Urinary bladder (tissue), 3 donors: ENCODE measurements at regions not wholly inside any gene's neighbourhood (a gene's known extent, or its start where the extent isn't known, plus 50 kb on each side); places are given as distances from the start of the nearest gene placed in this dataset.

Experiments used
- DNase-seq: peaks from one replicate; pipeline ENCODE4 v3.0.0-alpha.2; 2015; ENCODE audit errors: extremely low spot score
- H3K27ac ChIP-seq: one replicate; pipeline ENCODE4 v1.5.1; 2013; ENCODE audit warnings: low read depth, mild to moderate bottlenecking, moderate library complexity
- H3K36me3 ChIP-seq: one replicate; pipeline ENCODE4 v1.6.1; 2013; ENCODE audit warnings: mild to moderate bottlenecking, moderate library complexity; ENCODE audit not compliant: insufficient read depth
- H3K4me1 ChIP-seq: one replicate; pipeline ENCODE4 v1.6.1; 2013; ENCODE audit warnings: mild to moderate bottlenecking, moderate library complexity; ENCODE audit not compliant: insufficient read depth
- H3K4me3 ChIP-seq: one replicate; pipeline ENCODE4 v1.5.1; 2013; ENCODE audit warnings: low read depth, low read length
- WGBS: extraction: QIAGEN DNeasy Blood & Tissue Kit; methylation state at CpG from one replicate; pipeline ENCODE4 v1.1.7; 2013; 5-methylcytosine and 5-hydroxymethylcytosine counted together
- donor health status: healthy with polysubstance abuse.
- donor health status: healthy.

DNA sequence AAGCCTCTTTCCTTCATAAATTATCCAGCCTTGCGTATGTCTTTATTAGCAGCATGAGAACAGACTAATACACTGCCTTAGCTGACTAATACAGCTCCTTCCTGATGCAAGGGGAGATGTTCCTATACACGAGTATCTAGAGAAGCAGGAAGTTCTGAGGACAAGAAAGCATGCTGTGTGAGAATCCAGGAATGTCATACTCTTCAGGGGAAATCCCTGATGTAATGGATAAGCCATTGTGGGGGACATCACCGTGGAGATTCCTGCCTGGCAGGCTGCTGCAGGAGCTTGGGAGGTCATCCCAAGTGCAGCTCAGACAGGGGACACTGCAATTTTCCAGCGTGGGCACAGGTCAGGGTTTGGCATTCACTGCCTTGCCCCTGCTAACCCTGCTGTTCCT is 476.9 kb downstream of the NR2F2 start:
- H3K4me1 ChIP-seq, result no peaks in the 10 kb centered on the region
- no peak overlapping the region for H3K27ac ChIP-seq
- DNase-seq, result no peak
- WGBS, result 60% methylated on average over 4 of the region's 4 CpGs
- H3K4me3 ChIP-seq, result no peak overlapping the region
- H3K36me3 ChIP-seq, result no peaks in the 10 kb centered on the region

DNA sequence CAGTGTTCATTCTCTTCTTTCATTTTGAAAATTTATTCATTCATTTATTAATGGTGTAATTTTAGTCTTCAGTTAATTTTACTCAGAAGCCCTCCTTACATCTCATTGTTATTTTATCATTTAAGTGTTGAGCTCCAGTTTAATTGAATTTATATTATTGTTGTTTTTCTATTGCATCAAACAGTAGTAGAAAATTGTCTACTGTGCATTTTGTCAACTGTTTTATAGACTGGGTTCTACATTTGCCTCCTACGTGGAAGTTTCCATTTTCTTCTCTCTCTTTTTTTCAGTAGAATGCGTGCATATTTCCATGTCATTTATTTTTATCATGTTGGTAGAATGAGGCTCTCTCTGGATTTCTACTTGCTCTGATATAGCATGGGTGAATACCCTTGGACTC is 487.4 kb downstream of the NR2F2 start:
- no peak for DNase-seq
- WGBS, result 78% methylated on average over 2 of the region's 2 CpGs
- no peaks in the 10 kb centered on the region for H3K36me3 ChIP-seq
- no peak overlapping the region for H3K4me3 ChIP-seq
- H3K27ac ChIP-seq, result no peak overlapping the region
- H3K4me1 ChIP-seq, result no peaks in the 10 kb centered on the region

DNA sequence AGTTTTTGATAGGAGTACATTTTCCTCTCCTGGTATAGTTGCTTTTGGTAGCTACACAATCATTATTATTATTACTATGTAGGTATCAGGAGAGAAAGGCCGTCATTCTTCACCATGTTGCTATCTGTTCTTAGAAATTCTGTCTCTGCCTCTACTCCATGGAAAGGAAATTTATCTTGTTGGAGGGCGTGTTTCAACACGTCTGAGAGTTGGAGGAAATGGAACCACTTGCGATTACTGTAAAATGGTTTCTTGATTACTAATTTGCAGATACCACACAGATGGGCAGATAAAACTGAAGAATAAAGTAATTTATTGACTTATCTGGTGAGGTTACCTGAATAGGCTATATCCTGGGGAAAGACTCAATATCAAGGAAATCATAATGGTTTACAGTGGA is 488.4 kb downstream of the NR2F2 start:
- Histone ChIP-seq H3K4me3 (no peak overlapping the region), H3K36me3 (no peaks in the 10 kb centered on the region), H3K4me1 (no peaks in the 10 kb centered on the region), H3K27ac (no peak overlapping the region)
- WGBS, result 88% methylated on average over 4 of the region's 4 CpGs
- no peak for DNase-seq

DNA sequence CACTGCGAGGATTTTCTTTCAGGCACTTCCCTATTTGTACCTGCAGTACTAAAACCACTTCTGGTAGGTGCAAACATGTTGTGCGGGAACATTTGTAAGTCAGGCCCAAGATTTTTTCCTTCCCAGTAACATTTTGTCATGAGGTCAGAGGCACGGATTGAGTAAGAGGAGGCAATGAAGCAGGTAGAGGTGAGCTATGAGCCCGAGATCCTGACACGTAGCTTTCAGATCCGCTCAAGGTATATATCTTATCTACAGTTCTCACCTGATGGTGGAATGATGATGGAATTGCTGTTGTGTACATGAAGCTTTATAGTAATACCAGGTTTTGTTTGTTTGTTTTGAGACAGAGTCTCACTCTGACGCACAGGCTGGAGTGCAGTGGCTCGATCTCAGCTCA is 497.5 kb downstream of the NR2F2 start:
- no peaks in the 10 kb centered on the region for H3K4me1 ChIP-seq
- no peak overlapping the region for H3K27ac ChIP-seq
- no peaks in the 10 kb centered on the region for H3K36me3 ChIP-seq
- WGBS, result 82% methylated on average over 8 of the region's 8 CpGs
- DNase-seq, result no peak
- no peak overlapping the region for H3K4me3 ChIP-seq

- no peaks in the 10 kb centered on the region for H3K36me3 ChIP-seq
- H3K4me1 ChIP-seq, result no peaks in the 10 kb centered on the region
- no peak overlapping the region for H3K27ac ChIP-seq
- DNase-seq, result no peak
- H3K4me3 ChIP-seq, result no peak overlapping the region
- 82% methylated on average over 14 of the region's 14 CpGs for WGBS
Measured at GRCh38 chr15:96837241-96837970, 506.9 kb downstream of the NR2F2 start.

GRCh38 chr15:96838081-96838480 is 507.6 kb downstream of the NR2F2 start:
- H3K36me3 ChIP-seq, result no peaks in the 10 kb centered on the region
- no peaks in the 10 kb centered on the region for H3K4me1 ChIP-seq
- no peak overlapping the region for H3K4me3 ChIP-seq
- H3K27ac ChIP-seq, result no peak overlapping the region
- no peak for DNase-seq

- Histone ChIP-seq H3K36me3 (no peaks in the 10 kb centered on the region), H3K4me3 (no peak overlapping the region), H3K4me1 (no peaks in the 10 kb centered on the region), H3K27ac (no peak overlapping the region)
- 18% methylated on average over 11 of the region's 11 CpGs for WGBS
- no peak for DNase-seq
Measured at GRCh38 chr15:96849271-96849900, 518.9 kb downstream of the NR2F2 start.

GRCh38 chr15:96851613-96852012 is 521.1 kb downstream of the NR2F2 start:
- Histone ChIP-seq H3K4me3 (no peak overlapping the region), H3K4me1 (no peaks in the 10 kb centered on the region), H3K36me3 (no peaks in the 10 kb centered on the region), H3K27ac (no peak overlapping the region)
- no peak for DNase-seq
- WGBS, result 67% methylated on average over 3 of the region's 3 CpGs

- Histone ChIP-seq H3K4me1 (no peaks in the 10 kb centered on the region), H3K36me3 (no peaks in the 10 kb centered on the region), H3K4me3 (no peak overlapping the region), H3K27ac (no peak overlapping the region)
- WGBS, result 84% methylated on average over 9 of the region's 9 CpGs
- DNase-seq, result no peak
Measured at GRCh38 chr15:96858694-96859093, 528.2 kb downstream of the NR2F2 start.

DNA sequence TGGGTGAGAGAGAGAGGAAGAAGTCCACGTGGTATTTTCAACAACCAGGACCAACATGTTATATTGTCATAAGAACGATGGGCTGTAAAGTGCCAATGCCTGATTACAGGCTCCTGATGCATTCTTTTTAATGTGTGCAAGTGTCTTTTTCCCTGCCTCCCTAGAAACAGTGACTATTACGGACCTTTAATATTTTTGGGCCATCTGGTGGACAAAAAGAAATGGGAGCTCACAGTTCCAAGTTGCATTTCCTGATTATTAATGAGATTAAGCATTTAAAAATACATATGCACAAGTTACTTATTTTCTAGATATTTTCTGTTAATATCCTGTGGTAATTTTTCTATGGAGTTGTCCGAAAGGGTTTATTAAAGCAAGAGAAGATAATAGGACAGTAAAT is 530.2 kb downstream of the NR2F2 start:
- WGBS, result 41% methylated on average over 4 of the region's 4 CpGs
- DNase-seq, result no peak
- Histone ChIP-seq H3K4me3 (no peak overlapping the region), H3K36me3 (no peaks in the 10 kb centered on the region), H3K27ac (no peak overlapping the region), H3K4me1 (no peaks in the 10 kb centered on the region)

GRCh38 chr15:96867992-96868391 is 537.5 kb downstream of the NR2F2 start:
- Histone ChIP-seq H3K27ac (no peak overlapping the region), H3K4me1 (no peaks in the 10 kb centered on the region), H3K36me3 (no peaks in the 10 kb centered on the region), H3K4me3 (no peak overlapping the region)
- WGBS, result 83% methylated on average over 8 of the region's 8 CpGs
- DNase-seq, result no peak

GRCh38 chr15:96869122-96869521 is 538.6 kb downstream of the NR2F2 start:
- DNase-seq, result no peak
- 94% methylated on average over 1 of the region's 1 CpG for WGBS
- no peaks in the 10 kb centered on the region for H3K36me3 ChIP-seq
- H3K27ac ChIP-seq, result no peak overlapping the region
- no peaks in the 10 kb centered on the region for H3K4me1 ChIP-seq
- H3K4me3 ChIP-seq, result no peak overlapping the region

- H3K36me3 ChIP-seq, result no peaks in the 10 kb centered on the region
- H3K27ac ChIP-seq, result no peak overlapping the region
- WGBS, result 70% methylated on average over 1 of the region's 1 CpG
- no peak for DNase-seq
- H3K4me1 ChIP-seq, result no peaks in the 10 kb centered on the region
- H3K4me3 ChIP-seq, result no peak overlapping the region
Measured at GRCh38 chr15:96869790-96870189, 539.3 kb downstream of the NR2F2 start.

DNA sequence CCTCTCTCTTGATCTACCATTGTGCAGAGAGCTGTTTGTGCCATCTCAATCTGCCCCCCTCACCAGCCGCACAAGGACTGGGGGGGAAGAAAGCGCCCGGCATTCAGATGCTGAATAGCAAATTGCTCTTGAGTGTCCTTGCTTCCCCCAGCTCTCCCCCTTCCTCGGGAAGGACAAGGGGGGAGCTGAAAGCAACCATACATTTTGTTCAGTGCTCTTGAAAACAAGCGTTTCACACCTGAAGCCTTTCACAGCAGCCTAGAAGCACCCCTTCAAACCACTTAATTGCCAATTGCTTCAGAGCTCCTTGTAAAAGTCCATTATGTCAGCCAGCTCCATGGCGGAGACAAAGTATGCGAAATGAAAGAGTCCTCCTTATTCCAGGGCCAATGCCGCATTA is 540.1 kb downstream of the NR2F2 start:
- WGBS, result 59% methylated on average over 8 of the region's 8 CpGs
- no peaks in the 10 kb centered on the region for H3K36me3 ChIP-seq

More for the DNA sequence above, 540.1 kb downstream of the NR2F2 start:
- Histone ChIP-seq H3K4me3 (no peak overlapping the region), H3K4me1 (no peaks in the 10 kb centered on the region), H3K27ac (no peak overlapping the region)
- no peak for DNase-seq
